K562 (cell line): ENCODE measurements at regions not wholly inside any gene's neighbourhood (a gene's known extent, or its start where the extent isn't known, plus 50 kb on each side); places are given as distances from the start of the nearest gene placed in this dataset.

Experiments
- CBX8 ChIP-seq: fragments of 200-600 bp; sonication (generic); IDR thresholded peaks from 2 replicates; pipeline ENCODE4 v1.6.1; 2012; ENCODE audit warnings: borderline replicate concordance, mixed run types, low read depth, mild to moderate bottlenecking, moderate library complexity, mixed read lengths, low read length, control low read depth, inconsistent platforms; ENCODE audit not compliant: poor library complexity, severe bottlenecking; ENCODE audit errors: extremely low read depth
- DPF2 ChIP-seq: fragments of 450-650 bp; IDR thresholded peaks from 2 replicates; pipeline ENCODE4 v1.6.1; 2016
- KDM4B ChIP-seq, 2 experiments: fragments of 450-650 bp in 1 of 2; sonication (generic) in 1 of 2; IDR thresholded peaks; 2 replicates each; pipeline ENCODE4 v1.6.1; 2016 to 2017; ENCODE audit warnings: borderline replicate concordance in 2 of 2, antibody characterized with exemption in 1 of 2, low read depth in 1 of 2, mild to moderate bottlenecking in 1 of 2
- KDM5B ChIP-seq: fragments of 200-600 bp; sonication (generic); IDR thresholded peaks from 2 replicates; pipeline ENCODE4 v1.6.1; 2012; ENCODE audit warnings: low read depth, mild to moderate bottlenecking, moderate library complexity, low read length, control low read depth, inconsistent platforms; ENCODE audit not compliant: insufficient replicate concordance
- MCM3 ChIP-seq: fragments of 450-650 bp; IDR thresholded peaks from 2 replicates; pipeline ENCODE4 v1.6.1; 2016
- MEF2A ChIP-seq: IDR thresholded peaks from 2 replicates; pipeline ENCODE4 v1.6.1; 2011; ENCODE audit warnings: low read depth, mild to moderate bottlenecking, low read length, moderate library complexity; ENCODE audit not compliant: control insufficient read depth
- SETDB1 ChIP-seq: IDR thresholded peaks from one replicate; pipeline ENCODE4 v1.6.1; 2012; ENCODE audit warnings: low read length, control low read depth, inconsistent platforms
- YBX1 ChIP-seq: fragments of 450-650 bp; IDR thresholded peaks from 2 replicates; pipeline ENCODE4 v1.7.1; 2016; ENCODE audit warnings: mild to moderate bottlenecking
- ZNF197 ChIP-seq: fragments of 200-800 bp; sonication (Bioruptor generic); IDR thresholded peaks from 2 replicates; pipeline ENCODE4 v1.6.1; 2016; ENCODE audit warnings: low read depth, missing genetic modification characterization, missing compliant biosample characterization
- TF ChIP-seq, protein P1 (sequence below): IDR thresholded peaks from 2 replicates; pipeline ENCODE4 v1.6.1; 2016; ENCODE audit warnings: missing genetic modification characterization, missing compliant biosample characterization
- TF ChIP-seq, protein P2 (sequence below), 2 experiments: fragments of 450-650 bp; IDR thresholded peaks; 2 replicates each; pipeline ENCODE4 v1.6.1; 2018; ENCODE audit warnings: mild to moderate bottlenecking in 2 of 2, low read depth in 1 of 2; ENCODE audit not compliant: partially characterized antibody in 2 of 2
- TF ChIP-seq, protein P3 (sequence below): fragments of 450-650 bp; formaldehyde crosslinking; IDR thresholded peaks from 2 replicates; pipeline ENCODE4 v1.4.0; 2020; ENCODE audit warnings: mild to moderate bottlenecking
- TF ChIP-seq, protein P4 (sequence below): sonication (generic); formaldehyde crosslinking; IDR thresholded peaks from 2 replicates; pipeline ENCODE4 v1.8.1; 2023; ENCODE audit warnings: mild to moderate bottlenecking, missing genetic modification reagents
- TF ChIP-seq, protein P5 (sequence below), 2 experiments: IDR thresholded peaks; 2 replicates each; pipeline ENCODE4 v1.6.1; 2011; ENCODE audit warnings: borderline replicate concordance in 1 of 2, control low read depth in 1 of 2, low read depth in 1 of 2, low read length in 1 of 2, mild to moderate bottlenecking in 1 of 2, mixed read lengths in 1 of 2, moderate library complexity in 1 of 2; ENCODE audit not compliant: insufficient read depth in 1 of 2, insufficient read length in 1 of 2, poor library complexity in 1 of 2, severe bottlenecking in 1 of 2; ENCODE audit errors: extremely low read depth in 1 of 2
- TF ChIP-seq, protein P6 (sequence below): fragments of 200-800 bp; sonication (Bioruptor generic); IDR thresholded peaks from 2 replicates; pipeline ENCODE4 v1.6.1; 2017; ENCODE audit warnings: missing genetic modification characterization, missing compliant biosample characterization

DNA sequence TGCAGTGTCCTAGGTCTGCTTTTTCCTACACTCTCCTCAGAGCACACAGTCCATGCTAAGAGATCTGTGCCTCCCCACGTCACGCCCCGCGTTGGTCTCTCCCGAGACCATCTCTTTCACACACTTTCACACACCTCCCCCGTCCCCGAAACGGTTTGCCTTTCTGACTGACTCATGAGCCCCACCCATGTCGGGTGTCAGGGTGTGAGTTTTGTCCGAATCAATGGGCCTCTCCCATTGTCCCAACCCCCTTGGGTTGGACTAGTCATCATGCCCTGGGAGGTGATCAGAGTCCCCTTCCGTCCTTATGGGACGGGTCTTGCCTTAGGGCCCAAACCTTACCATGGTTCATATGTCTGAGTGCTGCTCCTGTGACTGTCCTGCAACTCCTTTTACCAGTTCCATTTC, 214.0 kb upstream of the HTR2A start (continued):
- TF ChIP-seq, protein P1, sequence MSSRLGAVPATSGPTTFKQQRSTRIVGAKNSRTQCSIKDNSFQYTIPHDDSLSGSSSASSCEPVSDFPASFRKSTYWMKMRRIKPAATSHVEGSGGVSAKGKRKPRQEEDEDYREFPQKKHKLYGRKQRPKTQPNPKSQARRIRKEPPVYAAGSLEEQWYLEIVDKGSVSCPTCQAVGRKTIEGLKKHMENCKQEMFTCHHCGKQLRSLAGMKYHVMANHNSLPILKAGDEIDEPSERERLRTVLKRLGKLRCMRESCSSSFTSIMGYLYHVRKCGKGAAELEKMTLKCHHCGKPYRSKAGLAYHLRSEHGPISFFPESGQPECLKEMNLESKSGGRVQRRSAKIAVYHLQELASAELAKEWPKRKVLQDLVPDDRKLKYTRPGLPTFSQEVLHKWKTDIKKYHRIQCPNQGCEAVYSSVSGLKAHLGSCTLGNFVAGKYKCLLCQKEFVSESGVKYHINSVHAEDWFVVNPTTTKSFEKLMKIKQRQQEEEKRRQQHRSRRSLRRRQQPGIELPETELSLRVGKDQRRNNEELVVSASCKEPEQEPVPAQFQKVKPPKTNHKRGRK (tag): no peak
- TF ChIP-seq, protein P2, sequence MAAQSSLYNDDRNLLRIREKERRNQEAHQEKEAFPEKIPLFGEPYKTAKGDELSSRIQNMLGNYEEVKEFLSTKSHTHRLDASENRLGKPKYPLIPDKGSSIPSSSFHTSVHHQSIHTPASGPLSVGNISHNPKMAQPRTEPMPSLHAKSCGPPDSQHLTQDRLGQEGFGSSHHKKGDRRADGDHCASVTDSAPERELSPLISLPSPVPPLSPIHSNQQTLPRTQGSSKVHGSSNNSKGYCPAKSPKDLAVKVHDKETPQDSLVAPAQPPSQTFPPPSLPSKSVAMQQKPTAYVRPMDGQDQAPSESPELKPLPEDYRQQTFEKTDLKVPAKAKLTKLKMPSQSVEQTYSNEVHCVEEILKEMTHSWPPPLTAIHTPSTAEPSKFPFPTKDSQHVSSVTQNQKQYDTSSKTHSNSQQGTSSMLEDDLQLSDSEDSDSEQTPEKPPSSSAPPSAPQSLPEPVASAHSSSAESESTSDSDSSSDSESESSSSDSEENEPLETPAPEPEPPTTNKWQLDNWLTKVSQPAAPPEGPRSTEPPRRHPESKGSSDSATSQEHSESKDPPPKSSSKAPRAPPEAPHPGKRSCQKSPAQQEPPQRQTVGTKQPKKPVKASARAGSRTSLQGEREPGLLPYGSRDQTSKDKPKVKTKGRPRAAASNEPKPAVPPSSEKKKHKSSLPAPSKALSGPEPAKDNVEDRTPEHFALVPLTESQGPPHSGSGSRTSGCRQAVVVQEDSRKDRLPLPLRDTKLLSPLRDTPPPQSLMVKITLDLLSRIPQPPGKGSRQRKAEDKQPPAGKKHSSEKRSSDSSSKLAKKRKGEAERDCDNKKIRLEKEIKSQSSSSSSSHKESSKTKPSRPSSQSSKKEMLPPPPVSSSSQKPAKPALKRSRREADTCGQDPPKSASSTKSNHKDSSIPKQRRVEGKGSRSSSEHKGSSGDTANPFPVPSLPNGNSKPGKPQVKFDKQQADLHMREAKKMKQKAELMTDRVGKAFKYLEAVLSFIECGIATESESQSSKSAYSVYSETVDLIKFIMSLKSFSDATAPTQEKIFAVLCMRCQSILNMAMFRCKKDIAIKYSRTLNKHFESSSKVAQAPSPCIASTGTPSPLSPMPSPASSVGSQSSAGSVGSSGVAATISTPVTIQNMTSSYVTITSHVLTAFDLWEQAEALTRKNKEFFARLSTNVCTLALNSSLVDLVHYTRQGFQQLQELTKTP (IDR thresholded peaks at IDR 0.05; ENCODE audit: low read depth in 1 of 2, partially characterized antibody in 2 of 2): peak in 1 of 2 experiments; percentile 33
- TF ChIP-seq SETDB1: no peak
- no peak for TF ChIP-seq MCM3
- TF ChIP-seq MEF2A: no peak
- no peak for TF ChIP-seq KDM4B (IDR thresholded peaks at IDR 0.05; ENCODE audit: borderline replicate concordance in 2 of 2, low read depth in 1 of 2)
- 0 out of 2 replicates have a peak, but pooled peaks have one; percentile 20 for TF ChIP-seq DPF2
- TF ChIP-seq, protein P3, sequence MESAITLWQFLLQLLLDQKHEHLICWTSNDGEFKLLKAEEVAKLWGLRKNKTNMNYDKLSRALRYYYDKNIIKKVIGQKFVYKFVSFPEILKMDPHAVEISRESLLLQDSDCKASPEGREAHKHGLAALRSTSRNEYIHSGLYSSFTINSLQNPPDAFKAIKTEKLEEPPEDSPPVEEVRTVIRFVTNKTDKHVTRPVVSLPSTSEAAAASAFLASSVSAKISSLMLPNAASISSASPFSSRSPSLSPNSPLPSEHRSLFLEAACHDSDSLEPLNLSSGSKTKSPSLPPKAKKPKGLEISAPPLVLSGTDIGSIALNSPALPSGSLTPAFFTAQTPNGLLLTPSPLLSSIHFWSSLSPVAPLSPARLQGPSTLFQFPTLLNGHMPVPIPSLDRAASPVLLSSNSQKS (CRISPR knock-in tag): no peak
- no peak for TF ChIP-seq ZNF197
- TF ChIP-seq CBX8: no peak
- TF ChIP-seq KDM5B: no peak
- TF ChIP-seq, protein P4, sequence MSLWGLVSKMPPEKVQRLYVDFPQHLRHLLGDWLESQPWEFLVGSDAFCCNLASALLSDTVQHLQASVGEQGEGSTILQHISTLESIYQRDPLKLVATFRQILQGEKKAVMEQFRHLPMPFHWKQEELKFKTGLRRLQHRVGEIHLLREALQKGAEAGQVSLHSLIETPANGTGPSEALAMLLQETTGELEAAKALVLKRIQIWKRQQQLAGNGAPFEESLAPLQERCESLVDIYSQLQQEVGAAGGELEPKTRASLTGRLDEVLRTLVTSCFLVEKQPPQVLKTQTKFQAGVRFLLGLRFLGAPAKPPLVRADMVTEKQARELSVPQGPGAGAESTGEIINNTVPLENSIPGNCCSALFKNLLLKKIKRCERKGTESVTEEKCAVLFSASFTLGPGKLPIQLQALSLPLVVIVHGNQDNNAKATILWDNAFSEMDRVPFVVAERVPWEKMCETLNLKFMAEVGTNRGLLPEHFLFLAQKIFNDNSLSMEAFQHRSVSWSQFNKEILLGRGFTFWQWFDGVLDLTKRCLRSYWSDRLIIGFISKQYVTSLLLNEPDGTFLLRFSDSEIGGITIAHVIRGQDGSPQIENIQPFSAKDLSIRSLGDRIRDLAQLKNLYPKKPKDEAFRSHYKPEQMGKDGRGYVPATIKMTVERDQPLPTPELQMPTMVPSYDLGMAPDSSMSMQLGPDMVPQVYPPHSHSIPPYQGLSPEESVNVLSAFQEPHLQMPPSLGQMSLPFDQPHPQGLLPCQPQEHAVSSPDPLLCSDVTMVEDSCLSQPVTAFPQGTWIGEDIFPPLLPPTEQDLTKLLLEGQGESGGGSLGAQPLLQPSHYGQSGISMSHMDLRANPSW (CRISPR knock-in tag): no peak
- TF ChIP-seq YBX1: no peak
- TF ChIP-seq, protein P5, sequence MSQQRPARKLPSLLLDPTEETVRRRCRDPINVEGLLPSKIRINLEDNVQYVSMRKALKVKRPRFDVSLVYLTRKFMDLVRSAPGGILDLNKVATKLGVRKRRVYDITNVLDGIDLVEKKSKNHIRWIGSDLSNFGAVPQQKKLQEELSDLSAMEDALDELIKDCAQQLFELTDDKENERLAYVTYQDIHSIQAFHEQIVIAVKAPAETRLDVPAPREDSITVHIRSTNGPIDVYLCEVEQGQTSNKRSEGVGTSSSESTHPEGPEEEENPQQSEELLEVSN (IDR thresholded peaks at IDR 0.05; ENCODE audit: borderline replicate concordance in 1 of 2, extremely low read depth in 1 of 2, insufficient read depth in 1 of 2, insufficient read length in 1 of 2, low read depth in 1 of 2, low read length in 1 of 2, poor library complexity in 1 of 2, severe bottlenecking in 1 of 2): no peak
- TF ChIP-seq, protein P6, sequence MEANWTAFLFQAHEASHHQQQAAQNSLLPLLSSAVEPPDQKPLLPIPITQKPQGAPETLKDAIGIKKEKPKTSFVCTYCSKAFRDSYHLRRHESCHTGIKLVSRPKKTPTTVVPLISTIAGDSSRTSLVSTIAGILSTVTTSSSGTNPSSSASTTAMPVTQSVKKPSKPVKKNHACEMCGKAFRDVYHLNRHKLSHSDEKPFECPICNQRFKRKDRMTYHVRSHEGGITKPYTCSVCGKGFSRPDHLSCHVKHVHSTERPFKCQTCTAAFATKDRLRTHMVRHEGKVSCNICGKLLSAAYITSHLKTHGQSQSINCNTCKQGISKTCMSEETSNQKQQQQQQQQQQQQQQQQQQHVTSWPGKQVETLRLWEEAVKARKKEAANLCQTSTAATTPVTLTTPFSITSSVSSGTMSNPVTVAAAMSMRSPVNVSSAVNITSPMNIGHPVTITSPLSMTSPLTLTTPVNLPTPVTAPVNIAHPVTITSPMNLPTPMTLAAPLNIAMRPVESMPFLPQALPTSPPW (CRISPR knock-in tag): no peak
